ENCODE measurements at regions not wholly inside any gene's neighbourhood (a gene's known extent, or its start where the extent isn't known, plus 50 kb on each side); places are given as distances from the start of the nearest gene placed in this dataset.

DNA sequence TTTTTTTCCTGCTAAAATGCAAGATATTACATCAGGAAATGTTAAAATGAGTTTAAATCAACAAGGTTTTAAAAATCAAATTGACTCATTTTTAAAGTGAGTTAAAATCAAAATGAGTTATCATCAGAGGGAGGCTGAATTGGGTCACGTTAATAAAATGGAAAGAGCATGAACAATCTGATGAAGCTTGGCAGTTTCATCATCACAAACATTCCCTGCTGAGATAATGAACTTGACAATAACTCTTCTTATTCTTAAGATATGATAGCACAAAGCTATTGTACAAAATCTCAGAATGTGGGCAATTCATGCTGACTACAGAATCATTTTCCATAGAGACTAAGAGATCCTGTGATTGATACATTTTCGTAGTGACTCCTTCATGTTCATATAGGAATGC, 1086.7 kb downstream of the STIM2 start:
- H3K4me3 Mint-ChIP-seq (ENCODE audit: unreplicated experiment) = no peak overlapping the region
- FAIRE-seq = no peak

DNA sequence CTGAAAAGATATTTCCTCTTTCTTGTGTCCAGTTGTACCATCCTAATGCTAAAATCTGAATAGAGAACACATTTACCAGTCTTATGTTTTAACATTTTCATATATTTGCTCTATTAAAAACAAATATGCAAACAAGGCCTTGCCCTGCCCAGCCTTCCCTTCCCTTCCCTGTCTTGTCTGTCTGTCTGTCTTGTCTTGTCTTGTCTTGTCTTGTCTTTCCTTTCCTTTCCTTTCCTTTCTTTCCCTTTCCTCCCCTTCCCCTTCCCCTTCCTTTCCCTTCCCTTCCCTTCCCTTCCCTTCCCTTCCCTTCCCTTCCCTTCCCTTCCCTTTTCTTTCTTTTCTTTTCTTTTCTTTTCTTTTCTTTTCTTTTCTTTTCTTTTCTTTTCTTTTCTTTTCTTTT, 1103.5 kb downstream of the STIM2 start:
- Histone ChIP-seq H3K79me2 (ENCODE audit: insufficient read depth, low read length) (no peaks in the 10 kb centered on the region), H3K9ac (ENCODE audit: low read length) (no peak overlapping the region), H3K27me3 (ENCODE audit: insufficient read depth, low read length) (no peaks in the 10 kb centered on the region), H3K4me1 (ENCODE audit: insufficient read depth, low read length) (no peaks in the 10 kb centered on the region), H3K4me2 (ENCODE audit: low read length) (no peak overlapping the region), H3K36me3 (ENCODE audit: insufficient read depth, low read length) (no peaks in the 10 kb centered on the region), H3K9me3 (ENCODE audit: insufficient read depth, low read depth, low read length) (no peaks in the 10 kb centered on the region), H4K20me1 (ENCODE audit: insufficient read depth, low read length) (no peaks in the 10 kb centered on the region), H2AFZ (ENCODE audit: low read depth, low read length) (no peak overlapping the region), H3K4me3 (ENCODE audit: insufficient read depth, low read depth, low read length) (no peak overlapping the region), H3K27ac (ENCODE audit: low read depth, low read length) (no peak overlapping the region)
- Mint-ChIP-seq H3K36me3 (ENCODE audit: low read depth, unreplicated experiment) (no peaks in the 10 kb centered on the region), H3K27ac (ENCODE audit: unreplicated experiment) (no peak overlapping the region), H3K27me3 (ENCODE audit: low read depth, unreplicated experiment) (peaks cover 2% of the 10 kb centered on the region), H3K9me3 (ENCODE audit: unreplicated experiment) (no peaks in the 10 kb centered on the region), H3K4me1 (ENCODE audit: low read depth, unreplicated experiment) (no peaks in the 10 kb centered on the region), H3K4me3 (ENCODE audit: unreplicated experiment) (no peak overlapping the region)
- DNase-seq (ENCODE audit: low read depth) = no peak
- TF ChIP-seq, protein P1, sequence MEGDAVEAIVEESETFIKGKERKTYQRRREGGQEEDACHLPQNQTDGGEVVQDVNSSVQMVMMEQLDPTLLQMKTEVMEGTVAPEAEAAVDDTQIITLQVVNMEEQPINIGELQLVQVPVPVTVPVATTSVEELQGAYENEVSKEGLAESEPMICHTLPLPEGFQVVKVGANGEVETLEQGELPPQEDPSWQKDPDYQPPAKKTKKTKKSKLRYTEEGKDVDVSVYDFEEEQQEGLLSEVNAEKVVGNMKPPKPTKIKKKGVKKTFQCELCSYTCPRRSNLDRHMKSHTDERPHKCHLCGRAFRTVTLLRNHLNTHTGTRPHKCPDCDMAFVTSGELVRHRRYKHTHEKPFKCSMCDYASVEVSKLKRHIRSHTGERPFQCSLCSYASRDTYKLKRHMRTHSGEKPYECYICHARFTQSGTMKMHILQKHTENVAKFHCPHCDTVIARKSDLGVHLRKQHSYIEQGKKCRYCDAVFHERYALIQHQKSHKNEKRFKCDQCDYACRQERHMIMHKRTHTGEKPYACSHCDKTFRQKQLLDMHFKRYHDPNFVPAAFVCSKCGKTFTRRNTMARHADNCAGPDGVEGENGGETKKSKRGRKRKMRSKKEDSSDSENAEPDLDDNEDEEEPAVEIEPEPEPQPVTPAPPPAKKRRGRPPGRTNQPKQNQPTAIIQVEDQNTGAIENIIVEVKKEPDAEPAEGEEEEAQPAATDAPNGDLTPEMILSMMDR (IDR thresholded peaks at IDR 0.05; ENCODE audit: insufficient read depth, low read depth, low read length) = no peak
- no peak for TF ChIP-seq EZH2 (IDR thresholded peaks at IDR 0.05; ENCODE audit: insufficient read depth, low read length)
- no peak for FAIRE-seq

More for the DNA sequence above, 1086.7 kb downstream of the STIM2 start:
- H3K4me2 ChIP-seq (ENCODE audit: low read length) = no peak overlapping the region
- H3K4me1 ChIP-seq (ENCODE audit: insufficient read depth, low read length) = no peaks in the 10 kb centered on the region
- DNase-seq (ENCODE audit: low read depth) = no peak
- no peaks in the 10 kb centered on the region for H3K79me2 ChIP-seq (ENCODE audit: insufficient read depth, low read length)
- H3K4me3 ChIP-seq (ENCODE audit: insufficient read depth, low read depth, low read length) = no peak overlapping the region
- no peak overlapping the region for H3K9ac ChIP-seq (ENCODE audit: low read length)
- Mint-ChIP-seq H3K9me3 (ENCODE audit: unreplicated experiment) (no peaks in the 10 kb centered on the region), H3K27me3 (ENCODE audit: low read depth, unreplicated experiment) (no peaks in the 10 kb centered on the region), H3K4me1 (ENCODE audit: low read depth, unreplicated experiment) (no peaks in the 10 kb centered on the region), H3K36me3 (ENCODE audit: low read depth, unreplicated experiment) (no peaks in the 10 kb centered on the region), H3K27ac (ENCODE audit: unreplicated experiment) (no peak overlapping the region)
- H4K20me1 ChIP-seq (ENCODE audit: insufficient read depth, low read length) = no peaks in the 10 kb centered on the region
- H3K27ac ChIP-seq (ENCODE audit: low read depth, low read length) = no peak overlapping the region
- no peaks in the 10 kb centered on the region for H3K9me3 ChIP-seq (ENCODE audit: insufficient read depth, low read depth, low read length)
- H3K36me3 ChIP-seq (ENCODE audit: insufficient read depth, low read length) = no peaks in the 10 kb centered on the region
- TF ChIP-seq EZH2 (IDR thresholded peaks at IDR 0.05; ENCODE audit: insufficient read depth, low read length) = no peak
- TF ChIP-seq, protein P1 (IDR thresholded peaks at IDR 0.05; ENCODE audit: insufficient read depth, low read depth, low read length) = no peak
- H2AFZ ChIP-seq (ENCODE audit: low read depth, low read length) = no peak overlapping the region
- H3K27me3 ChIP-seq (ENCODE audit: insufficient read depth, low read length) = no peaks in the 10 kb centered on the region

DNA sequence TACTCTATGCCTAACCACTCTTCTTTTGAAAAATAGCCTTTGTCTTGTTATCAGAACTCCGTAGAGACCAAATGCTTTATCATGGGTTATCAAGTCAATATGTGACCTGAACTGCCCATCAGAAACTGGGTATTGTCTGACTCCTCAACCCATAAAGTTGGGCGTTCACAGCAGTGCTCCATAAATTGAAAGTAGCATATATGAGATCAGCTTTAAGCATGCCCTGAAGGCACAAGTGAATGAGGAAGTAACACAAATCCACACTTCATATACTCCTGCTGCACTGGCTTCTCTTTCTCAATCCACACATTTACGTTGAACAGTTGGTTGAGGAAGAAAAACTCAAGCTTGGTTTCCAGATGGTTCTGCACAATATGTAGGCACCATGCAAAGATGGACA, 1106.0 kb downstream of the STIM2 start:
- Mint-ChIP-seq H3K27me3 (ENCODE audit: low read depth, unreplicated experiment) (peaks cover 2% of the 10 kb centered on the region), H3K9me3 (ENCODE audit: unreplicated experiment) (no peaks in the 10 kb centered on the region), H3K27ac (ENCODE audit: unreplicated experiment) (no peak overlapping the region), H3K4me1 (ENCODE audit: low read depth, unreplicated experiment) (no peaks in the 10 kb centered on the region), H3K4me3 (ENCODE audit: unreplicated experiment) (no peak overlapping the region), H3K36me3 (ENCODE audit: low read depth, unreplicated experiment) (no peaks in the 10 kb centered on the region)
- no peak for FAIRE-seq
- H3K27me3 ChIP-seq (ENCODE audit: insufficient read depth, low read length) = no peaks in the 10 kb centered on the region
- no peak overlapping the region for H3K4me2 ChIP-seq (ENCODE audit: low read length)
- H2AFZ ChIP-seq (ENCODE audit: low read depth, low read length) = no peak overlapping the region
- no peaks in the 10 kb centered on the region for H3K9me3 ChIP-seq (ENCODE audit: insufficient read depth, low read depth, low read length)
- no peaks in the 10 kb centered on the region for H3K4me1 ChIP-seq (ENCODE audit: insufficient read depth, low read length)
- TF ChIP-seq, protein P1 (IDR thresholded peaks at IDR 0.05; ENCODE audit: insufficient read depth, low read depth, low read length) = no peak
- no peak for TF ChIP-seq EZH2 (IDR thresholded peaks at IDR 0.05; ENCODE audit: insufficient read depth, low read length)
- H3K27ac ChIP-seq (ENCODE audit: low read depth, low read length) = no peak overlapping the region
- DNase-seq (ENCODE audit: low read depth) = no peak
- H3K9ac ChIP-seq (ENCODE audit: low read length) = no peak overlapping the region
- H3K36me3 ChIP-seq (ENCODE audit: insufficient read depth, low read length) = no peaks in the 10 kb centered on the region
- H4K20me1 ChIP-seq (ENCODE audit: insufficient read depth, low read length) = no peaks in the 10 kb centered on the region
- no peaks in the 10 kb centered on the region for H3K79me2 ChIP-seq (ENCODE audit: insufficient read depth, low read length)
- H3K4me3 ChIP-seq (ENCODE audit: insufficient read depth, low read depth, low read length) = no peak overlapping the region

Measured in astrocyte (in vitro differentiated cells and primary cell).